SK-N-SH (cell line): ENCODE measurements at regions not wholly inside any gene's neighbourhood (a gene's known extent, or its start where the extent isn't known, plus 50 kb on each side); places are given as distances from the start of the nearest gene placed in this dataset.

Experiments
- CTCF ChIA-PET: fragments of 300-600, 350-600 bp; formaldehyde crosslinking; extraction: SDS; loops from one replicate; lab custom pipeline; 2021; lab: Yijun Ruan, JAX
- POLR2A ChIA-PET: fragments of 350-600 bp; sonication (Branson Sonifier 250); formaldehyde crosslinking; extraction: SDS; loops from one replicate; lab custom pipeline; 2020; ENCODE audit warnings: antibody characterized with exemption, inconsistent platforms; lab: Yijun Ruan, JAX
- DNase-seq: peaks from one replicate; pipeline ENCODE4 v3.0.0; 2012
- H2AFZ ChIP-seq: fragments of 200-600 bp; sonication (generic); 2 replicates; pipeline ENCODE4 v1.8.1; 2016; ENCODE audit warnings: antibody characterized with exemption, mild to moderate bottlenecking, low read depth
- H3F3A ChIP-seq: fragments of 200-600 bp; sonication (generic); replicated peaks from 2 replicates; pipeline ENCODE3; 2016; ENCODE audit warnings: antibody characterized with exemption, mild to moderate bottlenecking; ENCODE audit not compliant: insufficient read depth
- H3K27ac ChIP-seq, 2 experiments: fragments of 200-500 bp in 1 of 2; fragments of 200-600 bp in 1 of 2; sonication (Bioruptor generic) in 1 of 2; sonication (generic), shearing (Covaris generic) in 1 of 2; 2 replicates each; pipeline versions ENCODE4 v1.5.1 to v1.6.1; 2014 to 2016; ENCODE audit warnings: low read depth in 2 of 2, inconsistent platforms in 1 of 2, low read length in 1 of 2, mild to moderate bottlenecking in 1 of 2, mixed read lengths in 1 of 2
- H3K27me3 ChIP-seq: fragments of 200-600 bp; sonication (generic), shearing (Covaris generic); 2 replicates; pipeline ENCODE4 v1.6.1; 2016; ENCODE audit warnings: mixed run types; ENCODE audit not compliant: insufficient read depth
- H3K36me3 ChIP-seq, 2 experiments: fragments of 200-500 bp in 1 of 2; fragments of 200-600 bp in 1 of 2; sonication (Bioruptor generic) in 1 of 2; sonication (generic) in 1 of 2; replicated peaks in 1 of 2; 2 replicates each; pipeline versions ENCODE3 to v1.5.1; 2014 to 2016; ENCODE audit warnings: low read length in 1 of 2, mild to moderate bottlenecking in 1 of 2; ENCODE audit not compliant: insufficient read depth in 2 of 2, control insufficient read depth in 1 of 2
- H3K4me1 ChIP-seq, 2 experiments: fragments of 200-500 bp in 1 of 2; fragments of 200-600 bp in 1 of 2; sonication (Bioruptor generic) in 1 of 2; sonication (generic), shearing (Covaris generic) in 1 of 2; 2 replicates each; pipeline versions ENCODE4 v1.5.1 to v1.6.1; 2014 to 2016; ENCODE audit warnings: low read depth in 1 of 2, low read length in 1 of 2, mixed run types in 1 of 2; ENCODE audit not compliant: insufficient read depth in 2 of 2, control insufficient read depth in 1 of 2
- H3K4me2 ChIP-seq: fragments of 200-600 bp; sonication (generic), shearing (Covaris generic); 2 replicates; pipeline ENCODE4 v1.6.1; 2017; ENCODE audit warnings: mixed run types
- H3K4me3 ChIP-seq, 2 experiments: fragments of 200-500 bp in 1 of 2; fragments of 200-600 bp in 1 of 2; sonication (Bioruptor generic) in 1 of 2; sonication (generic), shearing (Covaris generic) in 1 of 2; 2 replicates each; pipeline versions ENCODE4 v1.5.1 to v1.8.1; 2014 to 2016; ENCODE audit warnings: low read depth in 2 of 2, inconsistent platforms in 1 of 2, low read length in 1 of 2, mild to moderate bottlenecking in 1 of 2, mixed read lengths in 1 of 2, moderate library complexity in 1 of 2
- H3K79me2 ChIP-seq: fragments of 200-600 bp; sonication (generic); 2 replicates; pipeline ENCODE4 v1.8.1; 2017; ENCODE audit warnings: mild to moderate bottlenecking; ENCODE audit not compliant: insufficient read depth
- H3K9ac ChIP-seq: fragments of 200-600 bp; sonication (generic); 2 replicates; pipeline ENCODE4 v1.6.1; 2017; ENCODE audit warnings: mixed run types
- H3K9me2 ChIP-seq: fragments of 200-600 bp; sonication (generic); 2 replicates; pipeline ENCODE4 v1.6.1; 2017; ENCODE audit warnings: mixed run types
- H3K9me3 ChIP-seq: fragments of 200-600 bp; sonication (generic); 2 replicates; pipeline ENCODE4 v1.6.1; 2017; ENCODE audit warnings: mixed run types, mild to moderate bottlenecking, moderate library complexity
- H4K20me1 ChIP-seq: fragments of 200-600 bp; sonication (generic); 2 replicates; pipeline ENCODE4 v1.6.1; 2017; ENCODE audit warnings: mild to moderate bottlenecking, mixed run types; ENCODE audit not compliant: insufficient read depth
- ELF1 ChIP-seq: IDR thresholded peaks from 2 replicates; pipeline ENCODE4 v1.4.0; 2012
- EZH2phosphoT487 ChIP-seq: fragments of 200-600 bp; sonication (generic); IDR thresholded peaks from 2 replicates; pipeline ENCODE4 v1.6.1; 2017; ENCODE audit warnings: low read depth, mixed run types, mild to moderate bottlenecking, antibody characterized with exemption, moderate library complexity, borderline replicate concordance
- FOSL2 ChIP-seq: IDR thresholded peaks from 2 replicates; pipeline ENCODE4 v1.4.0; 2012; ENCODE audit warnings: low read depth, mild to moderate bottlenecking, moderate library complexity, borderline replicate concordance
- FOXJ3 ChIP-seq: sonication (generic); formaldehyde crosslinking; IDR thresholded peaks from 2 replicates; pipeline ENCODE4 v1.5.1; 2020; ENCODE audit warnings: mild to moderate bottlenecking, missing genetic modification reagents
- GATA2 ChIP-seq: sonication (generic); formaldehyde crosslinking; IDR thresholded peaks from 2 replicates; pipeline ENCODE4 v1.5.0; 2020; ENCODE audit warnings: mild to moderate bottlenecking, missing genetic modification reagents
- JUND ChIP-seq: IDR thresholded peaks from 2 replicates; pipeline ENCODE4 v1.4.0; 2012
- MAX ChIP-seq: IDR thresholded peaks from 2 replicates; pipeline ENCODE4 v1.4.0; 2012; ENCODE audit warnings: low read depth
- MEF2A ChIP-seq: IDR thresholded peaks from 2 replicates; pipeline ENCODE4 v1.4.0; 2012; ENCODE audit warnings: low read depth, borderline replicate concordance
- NFIC ChIP-seq: IDR thresholded peaks from 2 replicates; pipeline ENCODE4 v1.4.0; 2012; ENCODE audit warnings: borderline replicate concordance
- POLR2AphosphoS5 ChIP-seq: IDR thresholded peaks from 2 replicates; pipeline ENCODE4 v1.6.1; 2012; ENCODE audit warnings: low read depth, low read length
- RAD21 ChIP-seq: IDR thresholded peaks from 2 replicates; pipeline ENCODE4 v1.6.1; 2012; ENCODE audit warnings: mild to moderate bottlenecking, low read length
- RXRA ChIP-seq: IDR thresholded peaks from 2 replicates; pipeline ENCODE4 v1.4.0; 2012; ENCODE audit warnings: low read depth, mild to moderate bottlenecking, borderline replicate concordance
- SIN3A ChIP-seq: IDR thresholded peaks from 2 replicates; pipeline ENCODE4 v1.6.1; 2012; ENCODE audit warnings: low read depth, mild to moderate bottlenecking, low read length, moderate library complexity, borderline replicate concordance
- TAF1 ChIP-seq: IDR thresholded peaks from 2 replicates; pipeline ENCODE4 v1.6.1; 2012; ENCODE audit warnings: low read depth, mild to moderate bottlenecking, low read length, moderate library complexity, borderline replicate concordance
- TEAD4 ChIP-seq: IDR thresholded peaks from 2 replicates; pipeline ENCODE4 v1.4.0; 2012; ENCODE audit warnings: mild to moderate bottlenecking, borderline replicate concordance; ENCODE audit not compliant: insufficient read depth
- USF1 ChIP-seq: IDR thresholded peaks from 2 replicates; pipeline ENCODE4 v1.4.0; 2012; ENCODE audit warnings: low read depth, borderline replicate concordance
- WGBS: methylation state at CpG from one replicate; pipeline ENCODE4 v1.1.6; 2017; ENCODE audit warnings: low lambda C conversion rate; 5-methylcytosine and 5-hydroxymethylcytosine counted together
- TF ChIP-seq, protein P1 (sequence below): fragments of 200-600 bp; sonication (generic); IDR thresholded peaks from 2 replicates; pipeline ENCODE4 v1.6.1; 2017; ENCODE audit warnings: antibody characterized with exemption, mild to moderate bottlenecking, moderate library complexity
- TF ChIP-seq, protein P2 (sequence below): fragments of 150-350 bp; IDR thresholded peaks from 2 replicates; pipeline ENCODE4 v1.6.1; 2017; ENCODE audit warnings: antibody characterized with exemption, low read length, low read depth, borderline replicate concordance
- TF ChIP-seq, protein P3 (sequence below): IDR thresholded peaks from 2 replicates; pipeline ENCODE4 v1.4.0; 2012; ENCODE audit warnings: low read depth, borderline replicate concordance
- TF ChIP-seq, protein P4 (sequence below): IDR thresholded peaks from 2 replicates; pipeline ENCODE4; 2012

DNA sequence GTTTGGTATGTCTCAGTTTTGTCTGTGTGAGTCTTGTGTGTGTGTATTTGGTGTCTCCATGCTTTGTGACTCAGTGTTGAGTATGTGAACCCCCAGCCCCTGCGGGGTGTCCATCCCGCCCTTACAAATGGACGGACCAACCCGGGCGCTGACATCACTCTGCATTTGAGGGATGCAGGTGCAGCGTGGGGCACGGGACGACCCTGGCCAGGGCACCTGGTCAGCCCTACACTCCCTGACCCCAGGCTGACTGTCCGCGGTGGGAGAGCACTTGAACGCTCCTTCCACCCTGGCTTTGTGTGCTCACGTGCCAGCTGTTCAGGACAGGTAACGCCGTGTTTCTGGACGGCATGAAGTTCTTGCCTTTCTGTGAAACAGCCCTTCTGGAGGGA lies 369.0 kb downstream of the BRD1 start:
- ChIA-PET POLR2A (no interaction called here), CTCF (no interaction called here)
- H3K27ac ChIP-seq: no peak overlapping the region
- H3F3A ChIP-seq: no peaks in the 10 kb centered on the region
- H3K79me2 ChIP-seq: no peaks in the 10 kb centered on the region
- no peak overlapping the region for H2AFZ ChIP-seq
- no peak overlapping the region for H3K9ac ChIP-seq
- H3K27me3 ChIP-seq: peaks cover 15% of the 10 kb centered on the region; the same call in 1 of the 2 replicates
- no peak for DNase-seq
- no peak for TF ChIP-seq ELF1
- no peak for TF ChIP-seq FOSL2
- TF ChIP-seq SIN3A: no peak
- TF ChIP-seq, protein P1, sequence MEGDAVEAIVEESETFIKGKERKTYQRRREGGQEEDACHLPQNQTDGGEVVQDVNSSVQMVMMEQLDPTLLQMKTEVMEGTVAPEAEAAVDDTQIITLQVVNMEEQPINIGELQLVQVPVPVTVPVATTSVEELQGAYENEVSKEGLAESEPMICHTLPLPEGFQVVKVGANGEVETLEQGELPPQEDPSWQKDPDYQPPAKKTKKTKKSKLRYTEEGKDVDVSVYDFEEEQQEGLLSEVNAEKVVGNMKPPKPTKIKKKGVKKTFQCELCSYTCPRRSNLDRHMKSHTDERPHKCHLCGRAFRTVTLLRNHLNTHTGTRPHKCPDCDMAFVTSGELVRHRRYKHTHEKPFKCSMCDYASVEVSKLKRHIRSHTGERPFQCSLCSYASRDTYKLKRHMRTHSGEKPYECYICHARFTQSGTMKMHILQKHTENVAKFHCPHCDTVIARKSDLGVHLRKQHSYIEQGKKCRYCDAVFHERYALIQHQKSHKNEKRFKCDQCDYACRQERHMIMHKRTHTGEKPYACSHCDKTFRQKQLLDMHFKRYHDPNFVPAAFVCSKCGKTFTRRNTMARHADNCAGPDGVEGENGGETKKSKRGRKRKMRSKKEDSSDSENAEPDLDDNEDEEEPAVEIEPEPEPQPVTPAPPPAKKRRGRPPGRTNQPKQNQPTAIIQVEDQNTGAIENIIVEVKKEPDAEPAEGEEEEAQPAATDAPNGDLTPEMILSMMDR: no peak
- no peak for TF ChIP-seq JUND
- no peak for TF ChIP-seq TAF1
- TF ChIP-seq MEF2A: no peak
- TF ChIP-seq EZH2phosphoT487: no peak
- no peak for TF ChIP-seq FOXJ3
- H4K20me1 ChIP-seq: no peaks in the 10 kb centered on the region
- H3K4me2 ChIP-seq: no peak overlapping the region
- no peaks in the 10 kb centered on the region for H3K4me1 ChIP-seq
- WGBS: 10% methylated on average over 2 of the region's 15 CpGs
- H3K4me3 ChIP-seq: no peak overlapping the region
- no peaks in the 10 kb centered on the region for H3K9me3 ChIP-seq
- no peaks in the 10 kb centered on the region for H3K9me2 ChIP-seq
- no peaks in the 10 kb centered on the region for H3K36me3 ChIP-seq

DNA sequence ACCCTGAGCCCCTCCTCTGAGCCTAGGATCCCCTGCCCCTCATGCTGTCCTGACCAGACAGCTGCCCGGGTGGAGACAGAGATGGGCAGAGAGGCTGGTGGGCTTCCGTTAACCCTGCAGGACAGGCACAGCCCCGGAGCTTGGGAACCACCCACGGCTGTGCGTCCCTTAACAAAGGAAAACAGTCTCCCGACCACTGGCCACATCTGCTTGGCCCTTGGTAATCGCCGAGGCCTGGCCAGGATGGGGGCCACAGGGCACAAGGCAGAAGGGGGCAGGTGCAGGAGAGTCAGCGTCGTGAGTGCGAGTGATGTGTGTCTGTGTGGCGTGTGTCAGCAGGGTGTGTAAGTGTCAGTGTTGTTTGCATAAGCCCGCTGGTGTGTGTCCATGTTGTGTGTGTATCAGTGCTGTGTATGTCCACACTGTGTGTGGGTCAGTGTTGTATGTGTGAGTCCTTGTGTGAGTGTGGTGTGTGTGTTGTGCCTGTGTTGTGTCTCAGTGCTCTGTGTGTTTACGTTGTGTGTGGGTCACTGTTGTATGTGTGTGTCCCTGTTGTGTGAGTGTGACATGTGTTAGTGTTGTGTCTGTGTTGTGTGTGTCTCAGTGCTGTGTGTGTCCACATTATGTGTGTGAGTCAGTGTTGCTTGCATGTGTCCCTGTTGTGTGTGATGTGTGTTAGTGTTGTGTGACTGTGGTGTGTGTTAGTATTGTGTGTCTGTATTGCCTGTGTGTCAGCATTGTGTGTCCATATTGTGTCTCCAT lies 369.5 kb downstream of the BRD1 start:
- H3K9me2 ChIP-seq: no peaks in the 10 kb centered on the region
- no peak overlapping the region for H3K4me3 ChIP-seq
- TF ChIP-seq MEF2A: no peak
- TF ChIP-seq RAD21: no peak
- TF ChIP-seq TEAD4: no peak
- no peak for TF ChIP-seq POLR2AphosphoS5
- no peak for TF ChIP-seq JUND
- TF ChIP-seq USF1: no peak
- TF ChIP-seq, protein P2, sequence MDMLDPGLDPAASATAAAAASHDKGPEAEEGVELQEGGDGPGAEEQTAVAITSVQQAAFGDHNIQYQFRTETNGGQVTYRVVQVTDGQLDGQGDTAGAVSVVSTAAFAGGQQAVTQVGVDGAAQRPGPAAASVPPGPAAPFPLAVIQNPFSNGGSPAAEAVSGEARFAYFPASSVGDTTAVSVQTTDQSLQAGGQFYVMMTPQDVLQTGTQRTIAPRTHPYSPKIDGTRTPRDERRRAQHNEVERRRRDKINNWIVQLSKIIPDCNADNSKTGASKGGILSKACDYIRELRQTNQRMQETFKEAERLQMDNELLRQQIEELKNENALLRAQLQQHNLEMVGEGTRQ: no peak
- no peak for TF ChIP-seq EZH2phosphoT487
- no peak for TF ChIP-seq MAX
- no peak for TF ChIP-seq RXRA
- no peak for TF ChIP-seq FOXJ3
- TF ChIP-seq, protein P3, sequence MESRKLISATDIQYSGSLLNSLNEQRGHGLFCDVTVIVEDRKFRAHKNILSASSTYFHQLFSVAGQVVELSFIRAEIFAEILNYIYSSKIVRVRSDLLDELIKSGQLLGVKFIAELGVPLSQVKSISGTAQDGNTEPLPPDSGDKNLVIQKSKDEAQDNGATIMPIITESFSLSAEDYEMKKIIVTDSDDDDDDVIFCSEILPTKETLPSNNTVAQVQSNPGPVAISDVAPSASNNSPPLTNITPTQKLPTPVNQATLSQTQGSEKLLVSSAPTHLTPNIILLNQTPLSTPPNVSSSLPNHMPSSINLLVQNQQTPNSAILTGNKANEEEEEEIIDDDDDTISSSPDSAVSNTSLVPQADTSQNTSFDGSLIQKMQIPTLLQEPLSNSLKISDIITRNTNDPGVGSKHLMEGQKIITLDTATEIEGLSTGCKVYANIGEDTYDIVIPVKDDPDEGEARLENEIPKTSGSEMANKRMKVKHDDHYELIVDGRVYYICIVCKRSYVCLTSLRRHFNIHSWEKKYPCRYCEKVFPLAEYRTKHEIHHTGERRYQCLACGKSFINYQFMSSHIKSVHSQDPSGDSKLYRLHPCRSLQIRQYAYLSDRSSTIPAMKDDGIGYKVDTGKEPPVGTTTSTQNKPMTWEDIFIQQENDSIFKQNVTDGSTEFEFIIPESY: no peak
- TF ChIP-seq GATA2 (CRISPR knock-in tag): no peak
- TF ChIP-seq, protein P4, sequence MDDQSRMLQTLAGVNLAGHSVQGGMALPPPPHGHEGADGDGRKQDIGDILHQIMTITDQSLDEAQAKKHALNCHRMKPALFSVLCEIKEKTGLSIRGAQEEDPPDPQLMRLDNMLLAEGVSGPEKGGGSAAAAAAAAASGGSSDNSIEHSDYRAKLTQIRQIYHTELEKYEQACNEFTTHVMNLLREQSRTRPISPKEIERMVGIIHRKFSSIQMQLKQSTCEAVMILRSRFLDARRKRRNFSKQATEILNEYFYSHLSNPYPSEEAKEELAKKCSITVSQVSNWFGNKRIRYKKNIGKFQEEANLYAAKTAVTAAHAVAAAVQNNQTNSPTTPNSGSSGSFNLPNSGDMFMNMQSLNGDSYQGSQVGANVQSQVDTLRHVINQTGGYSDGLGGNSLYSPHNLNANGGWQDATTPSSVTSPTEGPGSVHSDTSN: no peak
- TF ChIP-seq NFIC: no peak
- H3K9me3 ChIP-seq: no peaks in the 10 kb centered on the region
- no peak overlapping the region for H3K27ac ChIP-seq
- WGBS: 21% methylated on average over 14 of the region's 14 CpGs
- ChIA-PET POLR2A (no interaction called here), CTCF (no interaction called here)
- no peaks in the 10 kb centered on the region for H3K36me3 ChIP-seq
- peaks cover 15% of the 10 kb centered on the region; the same call in 1 of the 2 replicates for H3K27me3 ChIP-seq
- H4K20me1 ChIP-seq: no peaks in the 10 kb centered on the region
- H3K4me2 ChIP-seq: no peak overlapping the region
- H3F3A ChIP-seq: no peaks in the 10 kb centered on the region
- H3K79me2 ChIP-seq: no peaks in the 10 kb centered on the region
- H2AFZ ChIP-seq: no peak overlapping the region
- H3K4me1 ChIP-seq: no peaks in the 10 kb centered on the region
- no peak overlapping the region for H3K9ac ChIP-seq
- DNase-seq: no peak
